ENCODE measurements at regions not wholly inside any gene's neighbourhood (a gene's known extent, or its start where the extent isn't known, plus 50 kb on each side); places are given as distances from the start of the nearest gene placed in this dataset.

- peaks cover 23% of the 10 kb centered on the region for H3F3A ChIP-seq (ENCODE audit: low read depth)
- DNase-seq (ENCODE audit: low spot score): peak; percentile 85
- no peaks in the 10 kb centered on the region for H3K79me2 ChIP-seq (ENCODE audit: low read depth)
- no peak overlapping the region for H3K9ac ChIP-seq
- H3K4me1 ChIP-seq: peaks cover 41% of the 10 kb centered on the region
- no peaks in the 10 kb centered on the region for H3K9me3 ChIP-seq (ENCODE audit: low read depth)
- Mint-ChIP-seq H3K4me1 (peaks cover 45% of the 10 kb centered on the region), H3K4me3 (no peak overlapping the region), H3K9me3 (peaks cover 27% of the 10 kb centered on the region), H3K27ac (peak overlapping the region; percentile 50), H3K27me3 (ENCODE audit: insufficient read depth, low read depth) (peaks cover 16% of the 10 kb centered on the region), H3K36me3 (peaks cover 1% of the 10 kb centered on the region)
- peaks cover 28% of the 10 kb centered on the region for H3K27me3 ChIP-seq
- peak overlapping the region; percentile 12 for H3K4me3 ChIP-seq
- no peaks in the 10 kb centered on the region for H3K36me3 ChIP-seq
- H3K27ac ChIP-seq: peak overlapping the region; percentile 72
- peak overlapping the region; percentile 67 for H3K4me2 ChIP-seq
- H2AFZ ChIP-seq (replicated peaks): no peak overlapping the region
- peaks cover 5% of the 10 kb centered on the region for H4K20me1 ChIP-seq (ENCODE audit: low read depth)
- TF ChIP-seq EZH2phosphoT487 (IDR thresholded peaks at IDR 0.05) (no peak), CTCF (IDR thresholded peaks at IDR 0.05) (no peak), EZH2 (IDR thresholded peaks at IDR 0.05) (no peak)
Observed at GRCh38 chr2:103789381-103790095, 1027.7 kb downstream of the TMEM182 start.

- Histone ChIP-seq H3F3A (ENCODE audit: low read depth) (peaks cover 23% of the 10 kb centered on the region), H3K79me2 (ENCODE audit: low read depth) (no peaks in the 10 kb centered on the region), H3K4me3 (no peak overlapping the region), H3K27ac (no peak overlapping the region), H3K36me3 (no peaks in the 10 kb centered on the region), H3K9ac (no peak overlapping the region), H3K9me3 (ENCODE audit: low read depth) (no peaks in the 10 kb centered on the region), H3K4me1 (peaks cover 34% of the 10 kb centered on the region), H4K20me1 (ENCODE audit: low read depth) (peaks cover 5% of the 10 kb centered on the region), H2AFZ (replicated peaks) (no peak overlapping the region), H3K4me2 (no peak overlapping the region), H3K27me3 (peaks cover 22% of the 10 kb centered on the region)
- peak; percentile 32 for DNase-seq (ENCODE audit: low spot score)
- Mint-ChIP-seq H3K27me3 (ENCODE audit: insufficient read depth, low read depth) (peaks cover 17% of the 10 kb centered on the region), H3K36me3 (peaks cover 6% of the 10 kb centered on the region), H3K4me1 (peaks cover 32% of the 10 kb centered on the region), H3K9me3 (peaks cover 39% of the 10 kb centered on the region), H3K27ac (no peak overlapping the region), H3K4me3 (no peak overlapping the region)
- TF ChIP-seq CTCF (IDR thresholded peaks at IDR 0.05) (no peak), EZH2 (IDR thresholded peaks at IDR 0.05) (no peak), EZH2phosphoT487 (IDR thresholded peaks at IDR 0.05) (no peak)
Observed at GRCh38 chr2:103792042-103792441, 1030.2 kb downstream of the TMEM182 start.

- peaks cover 5% of the 10 kb centered on the region for H3K27me3 Mint-ChIP-seq (ENCODE audit: insufficient read depth, low read depth)
Observed at GRCh38 chr2:103798291-103798690, 1036.5 kb downstream of the TMEM182 start.

More at GRCh38 chr2:103798291-103798690, 1036.5 kb downstream of the TMEM182 start:
- H3K79me2 ChIP-seq (ENCODE audit: low read depth): no peaks in the 10 kb centered on the region
- Mint-ChIP-seq H3K9me3 (peaks cover 25% of the 10 kb centered on the region), H3K36me3 (peaks cover 6% of the 10 kb centered on the region), H3K4me1 (no peaks in the 10 kb centered on the region), H3K27ac (no peak overlapping the region), H3K4me3 (no peak overlapping the region)
- no peaks in the 10 kb centered on the region for H3K36me3 ChIP-seq
- H3K9ac ChIP-seq: no peak overlapping the region
- peaks cover 1% of the 10 kb centered on the region for H3K4me1 ChIP-seq
- DNase-seq (ENCODE audit: low spot score): no peak
- no peak overlapping the region for H3K4me2 ChIP-seq
- no peaks in the 10 kb centered on the region for H3K27me3 ChIP-seq
- no peaks in the 10 kb centered on the region for H4K20me1 ChIP-seq (ENCODE audit: low read depth)
- no peaks in the 10 kb centered on the region for H3K9me3 ChIP-seq (ENCODE audit: low read depth)
- no peaks in the 10 kb centered on the region for H3F3A ChIP-seq (ENCODE audit: low read depth)
- no peak overlapping the region for H3K4me3 ChIP-seq
- no peak for TF ChIP-seq EZH2phosphoT487 (IDR thresholded peaks at IDR 0.05)
- no peak for TF ChIP-seq CTCF (IDR thresholded peaks at IDR 0.05)
- TF ChIP-seq EZH2 (IDR thresholded peaks at IDR 0.05): no peak
- no peak overlapping the region for H2AFZ ChIP-seq (replicated peaks)
- no peak overlapping the region for H3K27ac ChIP-seq

Measured in neural progenitor cell (in vitro differentiated cells).